ENCODE measurements at regions not wholly inside any gene's neighbourhood (a gene's known extent, or its start where the extent isn't known, plus 50 kb on each side); places are given as distances from the start of the nearest gene placed in this dataset.
"Not testable (repeated sequence)": the region's sequence is repeated elsewhere in the genome, so short reads cannot be mapped to it uniquely, and the experiment has no call there.

GRCh38 chr5:71771191-71771590 lies 52.1 kb downstream of the CARTPT start:
- DNase-seq (ENCODE audit: low spot score), result no peak

GRCh38 chr5:71778678-71779276 lies 59.7 kb downstream of the CARTPT start:
- DNase-seq (ENCODE audit: low spot score), result peak; percentile 58

- DNase-seq (ENCODE audit: low spot score), result no peak
These were observed 61.5 kb downstream of the CARTPT start for GRCh38 chr5:71780597-71780996.

- DNase-seq (ENCODE audit: low spot score), result no peak
These were observed 63.3 kb downstream of the CARTPT start for GRCh38 chr5:71782393-71782770.

- peak; percentile 80 for DNase-seq (ENCODE audit: low spot score)
These were observed 64.0 kb downstream of the CARTPT start for GRCh38 chr5:71782771-71783770.

GRCh38 chr5:71783891-71784290 lies 64.8 kb downstream of the CARTPT start:
- no peak for DNase-seq (ENCODE audit: low spot score)

- DNase-seq (ENCODE audit: low spot score), result no peak
These were observed 67.4 kb downstream of the CARTPT start for GRCh38 chr5:71786337-71787055.

GRCh38 chr5:71788794-71789193 lies 69.7 kb downstream of the CARTPT start:
- no peak for DNase-seq (ENCODE audit: low spot score)

- no peak for DNase-seq (ENCODE audit: low spot score)
These were observed 70.7 kb downstream of the CARTPT start for GRCh38 chr5:71789746-71790145.

- DNase-seq (ENCODE audit: low spot score), result no peak
These were observed 71.4 kb downstream of the CARTPT start for GRCh38 chr5:71790433-71790832.

GRCh38 chr5:71792041-71792440 lies 73.0 kb downstream of the CARTPT start:
- not testable (repeated sequence) for DNase-seq (ENCODE audit: low spot score)

- no peak for DNase-seq (ENCODE audit: low spot score)
These were observed 75.1 kb downstream of the CARTPT start for GRCh38 chr5:71794061-71794695.

GRCh38 chr5:71802673-71803072 lies 83.6 kb downstream of the CARTPT start:
- no peak for DNase-seq (ENCODE audit: low spot score)

GRCh38 chr5:71806711-71807110 lies 87.6 kb downstream of the CARTPT start:
- DNase-seq (ENCODE audit: low spot score), result no peak

GRCh38 chr5:71807909-71808308 lies 88.8 kb downstream of the CARTPT start:
- DNase-seq (ENCODE audit: low spot score), result no peak

- no peak for DNase-seq (ENCODE audit: low spot score)
These were observed 90.4 kb downstream of the CARTPT start for GRCh38 chr5:71809446-71809845.

- DNase-seq (ENCODE audit: low spot score), result no peak
These were observed 90.9 kb downstream of the CARTPT start for GRCh38 chr5:71810023-71810422.

- DNase-seq (ENCODE audit: low spot score), result no peak
These were observed 91.6 kb downstream of the CARTPT start for GRCh38 chr5:71810471-71811195.

- DNase-seq (ENCODE audit: low spot score), result no peak
These were observed 92.7 kb downstream of the CARTPT start for GRCh38 chr5:71811779-71812178.

- DNase-seq (ENCODE audit: low spot score), result no peak
These were observed 97.2 kb downstream of the CARTPT start for GRCh38 chr5:71816307-71816706.

GRCh38 chr5:71817891-71818290 lies 98.8 kb downstream of the CARTPT start:
- no peak for DNase-seq (ENCODE audit: low spot score)

GRCh38 chr5:71821029-71821428 lies 102.0 kb downstream of the CARTPT start:
- no peak for DNase-seq (ENCODE audit: low spot score)
